CD4-positive, alpha-beta T cell treated with Interleukin-4 for 4 hours (primary cell): ENCODE measurements at regions not wholly inside any gene's neighbourhood (a gene's known extent, or its start where the extent isn't known, plus 50 kb on each side); places are given as distances from the start of the nearest gene placed in this dataset.

Source experiments
- DNase-seq: peaks from one replicate; pipeline ENCODE4 v3.0.0-alpha.2; 2020

DNA sequence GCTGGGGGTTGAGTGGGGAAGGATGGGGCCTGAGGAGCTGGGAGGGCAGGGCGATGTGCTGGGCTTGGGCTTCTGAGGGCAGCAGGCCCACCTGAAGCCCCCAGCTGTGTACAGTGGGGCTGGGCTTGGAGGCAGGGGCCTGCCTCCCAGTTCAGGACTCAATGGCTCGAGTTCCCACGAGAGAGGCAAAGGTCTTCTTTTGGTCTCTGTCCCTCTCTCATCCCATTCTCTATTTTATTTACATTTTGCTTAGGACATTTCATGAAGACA lies 180.6 kb downstream of the MACROH2A1 start:
- DNase-seq = no peak

DNA sequence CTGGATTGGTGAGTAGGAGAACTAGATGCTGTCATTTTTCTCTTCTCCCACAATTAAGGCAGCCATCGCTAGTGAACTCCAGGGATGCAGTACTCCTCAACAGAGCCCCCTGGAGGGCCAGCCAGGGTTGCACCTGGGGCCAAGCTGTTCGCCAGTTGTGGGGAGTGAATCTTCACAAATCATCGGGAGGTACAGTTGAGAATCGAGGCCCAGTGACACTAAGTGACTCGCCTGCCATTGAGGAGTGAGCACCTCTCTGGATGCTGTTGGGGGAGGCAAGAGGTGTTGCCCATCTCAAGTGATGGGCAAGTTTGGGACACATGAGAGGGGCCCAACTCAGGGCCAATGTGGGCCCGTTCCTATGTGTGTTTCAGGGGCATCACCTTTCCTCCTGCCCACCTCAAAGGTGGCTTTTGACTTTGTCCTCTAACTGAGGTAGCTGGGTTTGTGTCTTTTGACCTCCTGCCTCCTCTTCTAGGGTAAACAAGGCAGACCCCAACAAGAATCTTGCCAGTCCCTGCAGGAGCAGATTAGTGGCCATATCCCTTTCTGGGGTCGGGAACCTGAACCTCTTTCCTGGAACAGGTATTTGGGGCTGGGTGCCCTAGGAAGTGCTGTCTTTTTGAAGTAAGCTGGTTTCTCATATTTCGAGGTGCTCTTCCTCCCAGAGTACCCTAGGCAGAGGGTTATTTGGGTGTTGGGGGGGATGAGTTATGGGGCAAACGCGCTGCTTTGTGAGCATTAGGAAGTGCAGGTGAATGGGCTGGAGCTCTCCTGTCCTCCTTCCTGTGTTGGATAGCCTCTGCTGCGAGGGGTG lies 181.2 kb downstream of the MACROH2A1 start:
- DNase-seq = no peak

DNA sequence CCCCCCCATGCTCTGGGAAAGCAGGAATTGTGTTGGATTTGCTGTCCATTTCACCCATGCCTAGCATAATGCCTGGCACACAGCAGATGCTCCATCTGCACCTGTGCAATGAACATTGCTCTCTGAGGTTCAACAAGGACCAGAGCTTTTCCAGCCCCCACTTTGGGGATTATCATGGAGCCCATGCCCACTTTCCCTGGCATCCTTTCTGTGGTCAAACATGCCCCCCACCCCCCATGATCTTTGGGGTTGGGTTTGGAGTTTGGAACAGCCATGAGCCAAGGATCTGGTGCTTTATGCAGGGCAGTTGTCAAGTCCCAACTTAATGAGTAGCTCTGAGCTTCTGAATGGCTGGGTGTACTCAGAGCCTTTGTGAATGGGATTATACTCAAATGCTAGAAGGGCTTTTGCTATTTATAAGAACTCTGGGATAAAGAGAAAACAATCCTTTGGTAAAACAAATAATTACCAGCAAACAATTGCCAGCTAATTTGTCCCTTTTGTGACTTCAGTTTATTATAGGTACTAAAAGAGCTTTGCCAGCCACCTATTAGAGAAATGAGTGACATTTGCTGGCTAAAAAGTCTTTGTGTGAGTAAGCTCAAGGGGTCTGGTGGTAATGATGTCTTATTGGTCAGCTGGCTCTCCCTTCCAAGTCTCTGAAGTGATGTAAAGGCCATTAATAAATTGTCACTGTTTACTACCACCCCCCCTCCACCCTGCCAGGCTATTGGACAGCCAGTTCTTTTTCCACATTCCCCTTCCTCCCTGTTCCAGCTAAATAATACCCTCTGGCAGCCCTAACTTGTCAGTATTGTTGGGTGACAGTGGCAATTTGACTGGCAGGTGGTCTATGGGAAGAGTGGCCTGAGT lies 182.3 kb downstream of the MACROH2A1 start:
- no peak for DNase-seq

DNA sequence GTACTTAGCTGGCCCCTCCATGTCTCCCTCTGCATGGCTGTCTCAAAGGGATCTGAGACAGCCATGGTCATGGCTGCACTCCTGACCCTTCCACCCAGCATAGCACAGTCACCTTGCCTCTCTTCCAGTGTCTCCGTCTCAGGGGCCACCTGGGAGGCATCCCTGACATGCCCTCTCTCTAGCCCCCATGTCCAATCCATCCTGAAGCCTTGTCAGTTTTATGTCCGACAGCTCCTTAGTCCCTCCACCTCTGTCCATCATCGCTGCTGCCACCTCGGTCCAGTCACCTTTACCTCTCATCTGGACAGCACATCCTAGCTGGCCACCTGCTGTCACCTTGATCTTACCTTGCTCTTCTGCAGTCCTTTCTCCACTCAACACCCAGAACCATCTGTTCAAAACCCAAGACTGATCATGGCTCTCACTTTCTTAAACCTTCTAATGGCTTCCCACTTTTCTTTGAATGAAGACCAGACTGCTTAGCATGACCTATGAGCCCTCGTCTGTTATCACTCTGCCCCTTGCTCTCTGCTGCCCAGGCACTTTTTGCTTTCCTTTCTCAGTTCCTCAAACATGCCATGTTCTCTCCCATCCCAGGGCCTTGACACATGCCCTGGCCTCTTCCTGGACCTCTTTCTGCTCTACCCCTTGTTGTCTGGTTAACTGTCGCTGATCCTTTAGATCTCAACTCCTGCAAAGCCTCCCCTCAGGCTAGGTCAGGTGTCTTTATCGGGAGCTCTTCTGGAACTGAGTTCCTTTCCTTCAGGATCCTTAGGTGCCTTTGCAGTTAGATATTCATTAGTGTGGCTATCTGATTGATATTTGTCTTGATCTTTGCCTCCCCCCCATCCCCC lies 181.8 kb upstream of the PITX1 start:
- no peak for DNase-seq

DNA sequence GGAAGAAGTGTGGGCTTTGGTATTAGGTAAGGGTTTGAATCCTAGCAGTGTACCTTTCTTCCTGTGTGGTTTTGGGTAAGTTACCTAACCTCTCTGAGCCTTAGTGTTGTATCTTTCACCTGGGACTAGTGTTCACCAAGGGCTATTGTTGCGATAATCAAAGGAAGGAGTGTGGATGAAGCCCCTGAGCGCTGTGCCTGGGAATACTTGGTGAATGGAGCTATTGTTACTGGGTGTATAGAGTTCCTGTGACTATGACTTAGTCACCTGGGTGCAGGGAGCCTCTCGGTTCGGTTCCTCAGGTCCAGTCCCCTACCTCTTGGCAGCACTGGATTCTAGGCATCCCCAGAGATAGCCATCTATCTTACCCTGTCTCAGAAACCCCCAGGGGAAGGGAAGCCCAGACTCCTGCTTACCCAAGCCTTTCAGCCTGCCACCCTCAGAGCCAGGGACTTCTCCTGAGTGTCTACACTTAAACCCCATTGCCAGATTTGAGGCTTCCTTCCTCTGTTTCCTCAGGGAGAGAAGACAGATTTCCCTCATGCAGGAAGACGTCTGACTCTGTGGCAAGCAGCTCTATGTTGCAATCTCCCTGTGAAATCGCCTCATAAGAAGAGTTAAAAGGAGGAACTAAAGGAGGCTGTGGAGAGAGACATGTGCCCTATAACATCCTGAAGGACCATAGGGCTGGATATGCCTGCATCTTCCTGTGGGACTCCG lies 181.0 kb upstream of the PITX1 start:
- DNase-seq = no peak

DNA sequence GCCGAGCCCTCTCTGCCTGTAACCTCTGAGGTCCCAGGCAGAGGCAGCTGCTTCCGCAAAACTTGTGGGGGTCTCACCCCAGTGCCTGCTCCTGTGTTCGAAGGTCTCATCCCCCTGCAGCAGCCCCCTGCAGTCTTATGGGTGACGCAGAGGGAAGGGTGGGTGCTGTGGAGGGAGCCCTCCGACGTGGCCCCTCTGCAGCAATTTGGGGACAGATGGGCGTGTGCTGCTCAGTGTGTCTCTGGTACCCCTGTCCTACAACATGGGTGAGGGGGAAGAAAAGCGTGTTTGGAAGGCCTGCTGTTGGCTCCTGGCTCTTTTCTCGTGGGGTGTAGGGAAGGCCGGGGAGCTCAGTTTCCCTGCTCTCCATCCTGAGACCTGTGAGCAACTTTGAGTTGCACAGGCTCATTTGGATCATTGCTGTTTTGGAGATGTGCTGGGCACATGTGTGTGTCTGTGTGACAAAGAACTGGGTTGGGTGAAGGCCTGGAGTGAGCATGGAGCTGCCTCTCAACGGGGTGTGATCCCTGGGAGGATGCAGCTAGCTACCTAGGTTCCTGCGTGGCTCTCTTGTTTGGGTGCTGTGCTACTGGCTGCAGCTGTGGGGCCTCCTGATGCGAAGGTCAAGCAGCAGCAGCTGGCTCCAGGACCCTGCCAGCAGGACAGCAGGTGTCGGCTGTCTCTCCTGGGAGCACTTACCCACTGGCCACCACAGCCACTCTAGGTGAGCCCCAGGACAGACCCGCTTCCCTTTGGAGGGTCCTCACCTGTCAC lies 179.6 kb upstream of the PITX1 start:
- no peak for DNase-seq

DNA sequence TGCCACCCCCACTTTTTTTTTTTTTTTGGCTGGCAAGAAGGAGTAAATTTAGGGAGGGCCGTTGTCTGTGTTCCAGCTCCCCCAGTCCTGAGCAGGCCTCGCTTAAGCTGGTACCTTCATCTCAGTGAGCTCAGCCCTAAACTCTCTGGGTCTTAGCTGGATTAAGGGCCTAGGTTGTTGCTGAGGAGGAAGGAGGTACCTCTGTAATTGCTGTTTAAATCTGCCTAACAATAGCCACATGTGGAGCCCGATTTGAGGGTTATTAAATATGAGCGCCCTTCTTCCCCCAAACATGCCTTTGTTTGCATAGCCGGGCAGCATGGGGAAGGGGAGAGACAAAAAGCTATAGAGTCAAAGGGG lies 179.0 kb upstream of the PITX1 start:
- no peak for DNase-seq

DNA sequence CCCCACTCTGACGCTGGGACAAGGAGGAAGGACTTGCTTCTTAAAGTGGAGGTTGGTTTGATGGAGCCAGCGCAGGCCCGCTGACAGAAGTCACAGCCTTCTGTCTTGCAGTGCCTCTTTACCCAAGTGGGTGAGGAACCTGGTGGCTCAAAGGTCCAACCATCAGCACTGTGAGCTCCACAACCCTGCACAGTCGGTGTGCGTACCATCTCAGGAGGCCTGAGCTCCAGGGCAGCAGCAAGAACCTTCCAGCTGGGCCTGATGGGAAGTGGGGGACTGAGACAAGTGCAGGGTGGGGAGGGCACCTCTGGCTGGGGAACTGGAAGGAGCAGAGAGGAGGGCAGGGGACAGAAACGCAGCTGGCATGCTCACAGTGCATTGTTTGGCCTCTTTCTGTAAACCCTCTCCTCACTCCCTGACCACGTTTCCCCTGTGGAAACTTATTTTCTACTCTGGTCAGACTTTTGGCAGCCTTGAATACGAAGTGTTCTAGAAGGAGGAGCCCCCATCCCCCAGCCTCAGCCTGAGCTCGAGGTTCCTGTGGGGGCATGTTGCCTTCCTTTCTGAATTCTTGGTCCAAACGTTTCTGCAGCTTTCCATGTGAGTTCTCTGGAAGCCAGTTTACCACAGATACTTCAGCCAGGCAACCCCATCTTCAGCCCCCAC lies 178.5 kb upstream of the PITX1 start:
- no peak for DNase-seq

DNA sequence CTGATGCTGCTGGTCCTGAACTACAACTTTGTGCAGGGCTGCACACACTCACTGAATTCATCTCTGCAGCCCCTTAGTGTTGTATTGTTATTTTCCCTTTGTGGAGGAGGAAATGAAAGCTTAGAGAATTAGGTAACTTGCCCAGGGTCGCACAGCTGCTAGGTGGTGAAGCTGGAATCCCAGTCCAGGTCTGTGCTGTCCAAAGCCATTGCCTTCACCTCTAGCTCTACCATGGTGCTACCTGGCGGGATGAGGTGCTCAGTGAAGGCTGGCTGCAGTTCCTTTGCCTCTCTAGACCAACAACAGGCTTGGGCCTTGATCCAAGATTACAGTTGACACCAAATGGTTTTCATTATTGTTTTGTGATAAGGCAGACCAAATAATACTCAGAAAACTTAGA lies 177.8 kb upstream of the PITX1 start:
- DNase-seq = no peak

DNA sequence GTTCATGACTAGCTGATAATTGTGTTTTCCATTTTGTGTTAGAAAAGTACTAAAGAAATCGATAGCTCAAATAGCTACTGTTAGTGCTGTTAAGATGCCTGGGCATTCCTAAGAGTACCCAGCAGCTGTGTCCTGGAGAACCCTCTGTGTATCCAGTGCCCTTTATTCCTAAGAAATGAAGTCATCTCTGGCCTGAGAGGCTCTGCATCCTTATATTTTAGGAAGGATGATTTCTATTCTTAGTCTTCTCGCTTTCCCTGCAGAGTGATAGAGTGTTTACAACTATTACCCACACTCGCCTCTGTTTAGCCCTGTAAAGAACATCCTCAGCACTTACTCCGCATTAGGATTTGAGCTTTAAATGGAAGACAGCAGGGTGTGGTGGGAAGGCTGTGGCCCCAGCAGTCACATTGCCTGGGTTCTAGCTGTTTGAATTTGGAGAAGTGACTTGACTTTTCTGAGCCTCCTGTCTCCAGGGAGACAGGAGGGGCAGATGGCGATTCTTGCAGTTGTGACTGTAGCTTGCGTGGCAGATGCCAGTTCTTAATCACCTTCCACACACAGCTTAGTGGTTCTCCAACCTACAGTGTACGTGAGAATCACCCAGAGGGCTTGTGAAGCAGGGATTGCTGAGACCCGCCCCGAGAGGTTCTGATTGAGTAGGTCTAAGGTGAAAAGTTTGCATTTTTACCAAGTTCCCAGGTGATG lies 177.2 kb upstream of the PITX1 start:
- no peak for DNase-seq

DNA sequence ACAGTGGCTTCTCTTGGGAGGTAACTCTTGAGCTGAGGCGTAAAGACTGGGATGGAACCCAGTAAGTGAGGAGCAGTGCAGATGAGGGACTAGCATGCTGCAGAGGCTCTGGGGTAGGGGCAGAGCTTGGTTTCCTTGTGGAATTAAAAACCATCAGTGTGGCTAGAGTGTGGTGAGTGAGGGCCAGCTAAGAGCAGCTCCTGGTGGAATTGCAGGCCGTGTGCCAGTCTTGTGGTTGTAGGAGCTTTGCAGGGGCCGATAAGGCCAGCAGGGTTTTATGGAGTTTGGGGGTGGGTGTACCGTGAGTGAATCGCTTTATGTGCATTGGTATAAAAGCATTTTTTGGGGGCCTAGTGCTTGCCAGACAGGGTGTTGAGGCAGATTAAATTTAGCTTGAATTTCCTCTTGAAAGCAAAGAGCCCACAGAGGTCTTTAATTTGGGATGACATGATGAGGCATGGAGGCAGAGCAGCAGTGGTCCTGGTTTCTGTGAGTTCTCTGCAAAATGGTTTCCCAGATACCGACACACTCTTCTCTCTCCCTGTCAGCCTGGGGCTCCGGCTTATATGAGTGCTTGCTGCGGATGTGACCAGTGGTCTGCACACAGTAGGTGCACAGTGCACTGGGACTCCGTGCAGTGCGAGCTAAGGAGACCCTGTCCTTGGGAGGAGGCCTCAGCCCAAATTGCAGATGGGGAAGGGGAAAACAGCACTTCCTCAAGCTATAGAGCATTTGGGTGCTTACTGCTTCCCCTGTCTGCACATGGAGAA lies 176.4 kb upstream of the PITX1 start:
- no peak for DNase-seq

DNA sequence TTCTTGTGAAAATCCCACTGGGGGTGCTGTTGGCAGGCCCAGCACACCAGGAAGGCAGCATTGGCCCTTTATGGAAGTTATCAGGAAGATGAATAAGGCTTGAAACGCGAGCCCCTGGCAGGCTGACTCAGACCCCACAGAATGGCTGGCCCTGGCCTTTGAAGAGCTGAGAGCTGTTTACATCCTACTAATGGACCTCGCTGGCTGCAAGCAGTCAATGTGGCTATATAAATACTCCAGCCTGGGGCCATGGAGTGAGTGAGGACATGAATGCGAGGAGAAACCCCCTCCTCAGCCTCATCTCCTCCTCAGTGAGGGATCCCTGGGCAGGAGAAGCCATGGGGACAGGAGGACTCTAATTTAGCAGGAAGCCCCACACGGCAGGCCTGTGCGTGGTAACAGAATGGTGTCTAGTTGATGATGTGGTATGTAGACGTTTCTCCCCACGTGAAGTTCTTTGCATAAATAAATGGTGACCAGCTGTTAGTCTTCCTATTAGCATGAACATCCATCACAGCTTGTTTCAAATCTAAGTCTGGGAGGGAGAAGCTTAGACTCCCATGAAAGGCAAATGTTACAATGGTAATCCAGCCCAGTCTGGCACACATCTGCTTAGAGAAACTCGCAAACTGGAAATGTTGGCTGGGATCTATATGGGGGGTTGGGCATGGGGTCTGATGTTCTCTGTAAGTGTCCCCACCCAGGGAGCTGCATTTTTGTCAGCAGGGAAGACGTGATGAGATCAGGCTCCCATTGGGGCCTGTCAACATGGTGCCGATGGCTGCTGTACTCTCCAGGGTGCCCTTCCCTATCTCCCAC lies 175.1 kb upstream of the PITX1 start:
- DNase-seq = no peak

DNA sequence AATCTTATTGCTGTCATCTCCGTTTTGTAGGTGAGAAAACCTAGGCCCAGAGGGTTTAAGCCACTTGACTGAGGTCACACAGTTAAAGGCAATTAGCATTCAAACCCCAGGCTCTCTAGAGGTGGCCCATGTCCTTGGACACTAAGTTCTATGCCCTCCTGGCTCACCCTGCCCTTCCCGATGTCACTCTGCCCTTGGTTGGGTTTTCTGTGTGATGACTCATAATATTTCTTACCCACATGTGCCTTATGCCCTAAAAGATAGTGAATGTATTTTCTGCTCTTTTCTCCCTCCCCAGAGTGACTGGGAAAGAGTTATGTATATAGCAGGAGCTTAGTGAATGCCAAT lies 174.5 kb upstream of the PITX1 start:
- DNase-seq = no peak

DNA sequence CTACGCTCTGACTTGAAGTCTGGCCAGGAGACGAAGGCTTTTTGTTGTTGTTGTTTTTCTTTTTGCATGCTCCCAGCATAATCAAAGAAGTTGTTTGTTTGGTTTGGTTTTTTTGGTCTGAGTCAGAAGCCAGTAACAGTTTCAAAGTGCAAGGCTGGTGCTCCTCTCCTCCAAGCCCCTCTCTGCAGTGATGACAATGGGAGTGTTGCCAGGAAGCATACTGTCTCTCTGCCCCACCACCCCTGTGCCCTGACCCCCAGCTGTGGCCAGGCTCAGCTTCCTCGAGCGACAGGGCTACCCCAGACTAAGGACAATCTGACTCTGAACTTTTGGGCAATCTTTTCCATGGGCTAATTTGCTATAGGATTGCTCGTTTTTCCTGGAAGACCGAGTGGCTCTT lies 173.8 kb upstream of the PITX1 start:
- no peak for DNase-seq

DNA sequence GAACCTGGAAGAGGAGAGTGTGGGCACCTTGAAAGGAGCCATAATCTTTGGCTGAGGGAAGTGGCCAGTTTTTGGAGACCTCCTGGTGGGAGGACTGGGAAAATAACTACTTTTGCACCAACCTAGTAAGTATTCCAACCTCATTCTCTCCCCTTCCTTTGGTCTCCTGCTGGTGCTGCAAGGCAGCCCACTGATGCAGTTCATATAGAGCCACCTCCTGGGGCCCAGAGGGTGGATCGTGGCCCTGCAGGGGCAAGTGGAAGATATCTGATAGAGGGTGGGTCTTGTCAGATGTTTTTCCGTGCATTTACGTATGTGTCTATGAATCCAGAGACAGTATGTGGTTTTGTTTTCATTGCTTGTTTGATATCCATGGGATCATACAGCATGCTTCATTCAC lies 172.8 kb upstream of the PITX1 start:
- DNase-seq = no peak

DNA sequence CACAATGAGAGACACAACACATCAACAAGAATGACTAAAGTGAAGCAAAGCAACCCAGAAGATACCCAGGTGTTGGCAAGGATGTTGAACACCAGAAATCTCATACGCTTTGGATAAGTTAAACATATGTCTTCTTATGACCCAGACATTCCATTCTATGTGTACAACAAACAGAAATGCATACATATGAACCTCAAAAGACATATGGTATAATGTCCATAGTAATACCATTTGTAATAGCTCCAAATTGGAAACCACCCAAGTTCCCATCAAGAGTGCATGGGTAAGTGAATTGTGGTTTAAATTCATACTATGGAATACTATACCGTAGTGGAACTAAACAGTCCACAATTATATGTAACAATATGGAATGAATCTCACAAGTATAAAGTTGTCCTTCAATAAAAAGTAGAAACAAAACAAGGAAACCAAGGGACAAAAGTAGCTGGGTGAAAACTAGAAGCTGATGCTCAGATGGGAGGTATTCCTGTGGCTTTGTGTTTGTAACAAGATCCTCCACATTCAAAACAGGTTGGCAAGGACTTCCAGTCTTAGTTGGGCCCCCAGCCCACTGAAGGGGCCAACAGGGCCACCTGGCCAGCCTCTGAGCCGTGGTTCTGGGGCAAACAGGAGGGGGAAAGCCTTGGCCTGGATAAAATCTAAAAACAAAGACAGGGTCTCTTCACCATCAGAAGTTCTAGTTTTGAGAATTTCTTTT lies 171.8 kb upstream of the PITX1 start:
- no peak for DNase-seq

DNA sequence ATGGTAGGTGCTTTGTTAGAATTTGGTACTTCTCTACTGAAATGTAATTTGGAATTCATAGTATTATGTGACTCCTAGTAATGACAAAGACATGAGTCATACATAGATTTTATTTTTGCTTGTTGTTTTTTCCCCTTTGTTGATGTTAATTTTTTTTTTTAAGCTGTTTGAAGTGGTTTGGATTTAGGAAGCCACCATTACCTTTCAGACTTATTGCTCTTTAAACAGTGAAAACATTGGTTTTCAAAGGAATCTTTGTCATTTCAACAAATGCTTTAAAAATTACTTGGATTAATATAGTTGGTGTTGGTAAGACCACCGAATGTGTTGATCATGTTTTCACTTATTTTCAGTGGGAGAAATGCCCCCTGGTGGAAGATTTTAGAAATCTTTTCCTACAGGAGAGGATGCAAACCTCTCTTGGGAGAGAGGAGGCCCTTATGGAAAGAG lies 170.1 kb upstream of the PITX1 start:
- DNase-seq = no peak

DNA sequence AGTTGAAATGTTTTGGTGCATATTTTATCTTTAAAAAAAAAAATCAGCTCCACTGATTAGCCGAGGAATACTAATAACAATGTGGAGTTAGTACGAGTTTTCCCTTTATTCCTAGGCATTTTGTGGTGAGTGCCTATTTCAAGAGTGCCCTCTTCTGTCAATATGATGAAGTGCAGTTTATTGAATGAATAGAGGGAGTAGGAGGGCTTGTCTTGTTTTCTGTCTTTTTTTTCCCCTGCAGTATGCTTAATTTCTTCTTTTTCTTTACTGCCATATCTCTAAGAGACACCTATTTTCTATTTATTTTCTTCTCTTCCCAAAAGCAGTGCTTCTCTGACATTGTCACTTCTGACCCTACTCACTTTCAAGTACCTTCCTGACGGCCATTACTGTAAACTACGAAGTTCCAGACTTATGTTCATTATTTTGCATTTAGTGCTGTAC lies 169.6 kb upstream of the PITX1 start:
- DNase-seq = no peak
